ENCODE measurements at regions not wholly inside any gene's neighbourhood (a gene's known extent, or its start where the extent isn't known, plus 50 kb on each side); places are given as distances from the start of the nearest gene placed in this dataset.

DNA sequence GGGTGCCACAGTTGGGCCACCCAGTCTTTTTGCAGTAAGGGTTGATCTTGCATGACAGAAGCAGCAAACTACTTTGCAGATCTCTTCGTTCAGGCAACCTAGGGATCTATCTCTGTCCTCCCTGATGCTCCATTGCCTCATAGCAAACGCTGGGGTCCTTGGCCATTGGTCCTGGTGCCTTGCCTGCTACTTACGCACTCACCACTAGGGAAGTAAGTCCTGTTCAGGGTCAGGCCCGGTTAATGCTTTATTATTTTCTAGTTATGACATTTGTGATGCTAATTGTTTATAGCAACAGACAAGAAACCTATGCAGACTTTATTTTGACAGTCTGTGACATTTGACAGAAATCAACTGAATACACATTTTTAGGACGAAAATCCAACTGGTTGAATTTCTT is 326.5 kb upstream of the FMN2 start:
- in situ Hi-C loops (cut with MboI) (no loop called here), intact Hi-C loops (cut with micrococcal nuclease) (no loop called here)
- Histone ChIP-seq H2AFZ (ENCODE audit: low read depth, low read length) (no peak overlapping the region), H3K4me3 (no peak overlapping the region), H3K27me3 (ENCODE audit: control insufficient read depth in 2 of 2, insufficient read depth in 2 of 2, low read length in 2 of 2) (no peaks in the 10 kb centered on the region), H4K20me1 (replicated peaks; ENCODE audit: control insufficient read depth, insufficient read depth, low read length) (no peaks in the 10 kb centered on the region), H3K9me3 (replicated peaks; ENCODE audit: control insufficient read depth, insufficient read depth, low read depth, low read length) (peaks cover 3% of the 10 kb centered on the region; the same call in 1 of the 2 replicates), H3K36me3 (ENCODE audit: control insufficient read depth, insufficient read depth, low read length) (no peaks in the 10 kb centered on the region), H3K9me1 (ENCODE audit: control insufficient read depth, insufficient read depth, low read length) (no peaks in the 10 kb centered on the region), H3K4me1 (replicated peaks in 1 of 2; ENCODE audit: control insufficient read depth in 2 of 2, insufficient read depth in 2 of 2, low read length in 2 of 2) (no peaks in the 10 kb centered on the region), H3K27ac (ENCODE audit: extremely low read depth, low read depth, low read length) (no peak overlapping the region), H3K4me2 (ENCODE audit: insufficient read depth, low read length) (no peak overlapping the region), H3K9ac (ENCODE audit: insufficient read depth in 1 of 2, low read depth in 2 of 2, low read length in 2 of 2) (no peak overlapping the region), H3K79me2 (ENCODE audit: control insufficient read depth, insufficient read depth, low read length) (no peaks in the 10 kb centered on the region)
- ChIA-PET POLR2A (no interaction called here), CTCF (ENCODE audit: low intra/inter-chr PET ratio) (no interaction called here)
- ATAC-seq (no peak), FAIRE-seq (no peak), DNase-seq (ENCODE audit: extremely low read depth in 1 of 4, low spot score in 3 of 4) (no peak)
- TF ChIP-seq, protein P1, sequence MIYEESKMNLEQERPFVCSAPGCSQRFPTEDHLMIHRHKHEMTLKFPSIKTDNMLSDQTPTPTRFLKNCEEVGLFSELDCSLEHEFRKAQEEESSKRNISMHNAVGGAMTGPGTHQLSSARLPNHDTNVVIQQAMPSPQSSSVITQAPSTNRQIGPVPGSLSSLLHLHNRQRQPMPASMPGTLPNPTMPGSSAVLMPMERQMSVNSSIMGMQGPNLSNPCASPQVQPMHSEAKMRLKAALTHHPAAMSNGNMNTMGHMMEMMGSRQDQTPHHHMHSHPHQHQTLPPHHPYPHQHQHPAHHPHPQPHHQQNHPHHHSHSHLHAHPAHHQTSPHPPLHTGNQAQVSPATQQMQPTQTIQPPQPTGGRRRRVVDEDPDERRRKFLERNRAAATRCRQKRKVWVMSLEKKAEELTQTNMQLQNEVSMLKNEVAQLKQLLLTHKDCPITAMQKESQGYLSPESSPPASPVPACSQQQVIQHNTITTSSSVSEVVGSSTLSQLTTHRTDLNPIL (CRISPR knock-in tag; IDR thresholded peaks at IDR 0.05): no peak
- TF ChIP-seq PYGO2 (tag; IDR thresholded peaks at IDR 0.05) (no peak), CHCHD3 (CRISPR knock-in tag; IDR thresholded peaks at IDR 0.05) (no peak)
- 0% methylated on average over 5 of the region's 5 CpGs for WGBS (ENCODE audit: insufficient coverage, low coverage, missing lambda C conversion rate)
- no TSS peak for BruUV-seq (replicated peaks)

DNA sequence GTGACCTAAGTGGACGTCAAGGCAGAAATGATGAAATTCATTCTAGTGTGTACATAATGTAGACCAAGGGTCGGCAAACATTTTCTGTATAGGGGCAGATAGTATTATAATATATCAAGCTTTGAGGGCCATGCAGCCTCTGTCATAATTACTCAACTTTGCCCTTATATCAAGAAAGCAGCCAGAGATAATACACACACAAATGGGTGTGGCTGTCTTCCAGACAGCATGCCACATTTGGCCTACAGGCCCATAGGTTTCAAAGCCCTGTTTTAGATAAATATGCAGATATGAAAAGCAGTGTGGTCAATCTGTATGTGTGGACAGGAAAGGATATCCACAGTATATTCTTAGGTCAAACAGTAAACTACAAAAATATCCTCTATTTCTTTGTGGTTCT is 320.1 kb upstream of the FMN2 start:
- ChIA-PET POLR2A (no interaction called here), CTCF (ENCODE audit: low intra/inter-chr PET ratio) (no interaction called here)
- Histone ChIP-seq H2AFZ (ENCODE audit: low read depth, low read length) (no peak overlapping the region), H3K36me3 (ENCODE audit: control insufficient read depth, insufficient read depth, low read length) (no peaks in the 10 kb centered on the region), H3K9me3 (replicated peaks; ENCODE audit: control insufficient read depth, insufficient read depth, low read depth, low read length) (peaks cover 5% of the 10 kb centered on the region; the same call in 1 of the 2 replicates), H4K20me1 (replicated peaks; ENCODE audit: control insufficient read depth, insufficient read depth, low read length) (no peaks in the 10 kb centered on the region), H3K9me1 (ENCODE audit: control insufficient read depth, insufficient read depth, low read length) (no peaks in the 10 kb centered on the region), H3K27me3 (ENCODE audit: control insufficient read depth in 2 of 2, insufficient read depth in 2 of 2, low read length in 2 of 2) (no peaks in the 10 kb centered on the region), H3K27ac (ENCODE audit: extremely low read depth, low read depth, low read length) (no peak overlapping the region), H3K79me2 (ENCODE audit: control insufficient read depth, insufficient read depth, low read length) (no peaks in the 10 kb centered on the region), H3K4me2 (ENCODE audit: insufficient read depth, low read length) (no peak overlapping the region), H3K9ac (ENCODE audit: insufficient read depth in 1 of 2, low read depth in 2 of 2, low read length in 2 of 2) (no peak overlapping the region), H3K4me1 (replicated peaks in 1 of 2; ENCODE audit: control insufficient read depth in 2 of 2, insufficient read depth in 2 of 2, low read length in 2 of 2) (no peaks in the 10 kb centered on the region), H3K4me3 (no peak overlapping the region)
- intact Hi-C loops (cut with micrococcal nuclease): no loop called here
- BruUV-seq (replicated peaks): no TSS peak
- ATAC-seq (no peak), DNase-seq (ENCODE audit: extremely low read depth in 1 of 4, low spot score in 3 of 4) (no peak), FAIRE-seq (no peak)
- whole genome bisulfite sequencing (ENCODE audit: insufficient coverage, low coverage, missing lambda C conversion rate): 2% methylated on average over 2 of the region's 2 CpGs
- in situ Hi-C loops (cut with MboI): no loop called here
- TF ChIP-seq, protein P2, sequence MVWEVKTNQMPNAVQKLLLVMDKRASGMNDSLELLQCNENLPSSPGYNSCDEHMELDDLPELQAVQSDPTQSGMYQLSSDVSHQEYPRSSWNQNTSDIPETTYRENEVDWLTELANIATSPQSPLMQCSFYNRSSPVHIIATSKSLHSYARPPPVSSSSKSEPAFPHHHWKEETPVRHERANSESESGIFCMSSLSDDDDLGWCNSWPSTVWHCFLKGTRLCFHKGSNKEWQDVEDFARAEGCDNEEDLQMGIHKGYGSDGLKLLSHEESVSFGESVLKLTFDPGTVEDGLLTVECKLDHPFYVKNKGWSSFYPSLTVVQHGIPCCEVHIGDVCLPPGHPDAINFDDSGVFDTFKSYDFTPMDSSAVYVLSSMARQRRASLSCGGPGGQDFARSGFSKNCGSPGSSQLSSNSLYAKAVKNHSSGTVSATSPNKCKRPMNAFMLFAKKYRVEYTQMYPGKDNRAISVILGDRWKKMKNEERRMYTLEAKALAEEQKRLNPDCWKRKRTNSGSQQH (CRISPR knock-in tag; IDR thresholded peaks at IDR 0.05): no peak
- TF ChIP-seq ZNF445 (CRISPR knock-in tag; IDR thresholded peaks at IDR 0.05; ENCODE audit: low read depth) (no peak), HDAC3 (IDR thresholded peaks at IDR 0.05; ENCODE audit: borderline replicate concordance, partially characterized antibody) (no peak), POLR2G (IDR thresholded peaks at IDR 0.05; ENCODE audit: low read depth, low read length) (no peak), RFX1 (IDR thresholded peaks at IDR 0.05) (no peak), KDM1A (IDR thresholded peaks at IDR 0.05) (no peak)
- TF ChIP-seq, protein P3, sequence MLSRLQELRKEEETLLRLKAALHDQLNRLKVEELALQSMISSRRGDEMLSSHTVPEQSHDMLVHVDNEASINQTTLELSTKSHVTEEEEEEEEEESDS (CRISPR knock-in tag; IDR thresholded peaks at IDR 0.05): no peak
- TF ChIP-seq, protein P4, sequence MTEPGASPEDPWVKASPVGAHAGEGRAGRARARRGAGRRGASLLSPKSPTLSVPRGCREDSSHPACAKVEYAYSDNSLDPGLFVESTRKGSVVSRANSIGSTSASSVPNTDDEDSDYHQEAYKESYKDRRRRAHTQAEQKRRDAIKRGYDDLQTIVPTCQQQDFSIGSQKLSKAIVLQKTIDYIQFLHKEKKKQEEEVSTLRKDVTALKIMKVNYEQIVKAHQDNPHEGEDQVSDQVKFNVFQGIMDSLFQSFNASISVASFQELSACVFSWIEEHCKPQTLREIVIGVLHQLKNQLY (CRISPR knock-in tag; conservative IDR thresholded peaks at IDR 0.05): no peak
- TF ChIP-seq, protein P5, sequence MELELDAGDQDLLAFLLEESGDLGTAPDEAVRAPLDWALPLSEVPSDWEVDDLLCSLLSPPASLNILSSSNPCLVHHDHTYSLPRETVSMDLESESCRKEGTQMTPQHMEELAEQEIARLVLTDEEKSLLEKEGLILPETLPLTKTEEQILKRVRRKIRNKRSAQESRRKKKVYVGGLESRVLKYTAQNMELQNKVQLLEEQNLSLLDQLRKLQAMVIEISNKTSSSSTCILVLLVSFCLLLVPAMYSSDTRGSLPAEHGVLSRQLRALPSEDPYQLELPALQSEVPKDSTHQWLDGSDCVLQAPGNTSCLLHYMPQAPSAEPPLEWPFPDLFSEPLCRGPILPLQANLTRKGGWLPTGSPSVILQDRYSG (tag; conservative IDR thresholded peaks at IDR 0.05; ENCODE audit: low read depth): no peak

All from K562 (cell line).